ENCODE measurements at regions not wholly inside any gene's neighbourhood (a gene's known extent, or its start where the extent isn't known, plus 50 kb on each side); places are given as distances from the start of the nearest gene placed in this dataset.

- TF ChIP-seq POLR2AphosphoS5 (IDR thresholded peaks at IDR 0.05), result no peak
- no peak for TF ChIP-seq CTCF (IDR thresholded peaks at IDR 0.05)
Observed at GRCh38 chr2:15772086-15772595, 168.2 kb upstream of the MYCN start.
